ENCODE measurements at regions not wholly inside any gene's neighbourhood (a gene's known extent, or its start where the extent isn't known, plus 50 kb on each side); places are given as distances from the start of the nearest gene placed in this dataset.

- Histone ChIP-seq H3K14ac (ENCODE audit: insufficient read length) (no peak overlapping the region), H4K8ac (ENCODE audit: extremely low read depth, insufficient read depth, low read length) (no peak overlapping the region), H2BK15ac (ENCODE audit: low read length) (no peak overlapping the region), H3K79me2 (ENCODE audit: control insufficient read depth in 1 of 2, insufficient read depth in 2 of 2, low read length in 2 of 2) (no peaks in the 10 kb centered on the region), H2AK5ac (ENCODE audit: low read depth, low read length) (no peak overlapping the region), H3K27ac (ENCODE audit: low read depth, low read length) (no peak overlapping the region), H3K4me2 (ENCODE audit: insufficient read depth in 1 of 2, low read depth in 2 of 2, low read length in 2 of 2) (no peak overlapping the region), H2BK5ac (ENCODE audit: low read depth, low read length) (no peak overlapping the region), H3K36me3 (ENCODE audit: control insufficient read depth in 2 of 4, insufficient read depth in 4 of 4, low read length in 3 of 4) (no peaks in the 10 kb centered on the region), H3K9me3 (ENCODE audit: insufficient read depth in 2 of 2, low read depth in 1 of 2, low read length in 1 of 2) (no peaks in the 10 kb centered on the region), H4K5ac (ENCODE audit: insufficient read length, low read depth, low read length) (no peak overlapping the region), H3K4me1 (replicated peaks in 1 of 4; ENCODE audit: control insufficient read depth in 3 of 4, insufficient read depth in 4 of 4, low read length in 3 of 4) (no peaks in the 10 kb centered on the region), H2BK20ac (ENCODE audit: low read length) (no peak overlapping the region), H3K23me2 (ENCODE audit: low read depth, low read length) (no peaks in the 10 kb centered on the region; the same call in 1 of the 2 replicates), H4K20me1 (replicated peaks in 1 of 2; ENCODE audit: control insufficient read depth in 1 of 2, insufficient read depth in 2 of 2, low read length in 2 of 2) (no peaks in the 10 kb centered on the region), H3K4ac (replicated peaks; ENCODE audit: insufficient read length, low read depth, low read length) (no peak overlapping the region), H3K79me1 (ENCODE audit: low read depth, low read length) (no peaks in the 10 kb centered on the region), H3K23ac (ENCODE audit: insufficient read length) (no peak overlapping the region), H2BK12ac (ENCODE audit: low read depth, low read length) (no peak overlapping the region), H3K9ac (replicated peaks in 1 of 4; ENCODE audit: extremely low read depth in 1 of 4, low read depth in 3 of 4, low read length in 3 of 4) (no peak overlapping the region), H2AFZ (ENCODE audit: low read length) (no peak overlapping the region), H3K56ac (replicated peaks; ENCODE audit: insufficient read length, low read depth, low read length) (no peak overlapping the region), H3K27me3 (replicated peaks in 1 of 4; ENCODE audit: control insufficient read depth in 3 of 4, extremely low read depth in 1 of 4, insufficient read depth in 3 of 4, low read length in 3 of 4) (no peaks in the 10 kb centered on the region), H3K18ac (ENCODE audit: extremely low read depth, low read length) (no peak overlapping the region), H3K4me3 (ENCODE audit: extremely low read depth in 1 of 4, insufficient read depth in 2 of 4, low read depth in 3 of 4, low read length in 4 of 4) (no peak overlapping the region), H2BK120ac (replicated peaks; ENCODE audit: low read depth, low read length) (no peak overlapping the region), H4K91ac (replicated peaks; ENCODE audit: insufficient read length, low read length) (no peak overlapping the region)
- FAIRE-seq, result no peak
- no peak for DNase-seq (ENCODE audit: low read depth in 1 of 2, low spot score in 2 of 2)
- POLR2A ChIA-PET (ENCODE audit: partially characterized antibody), result no interaction called here
- WGBS, 2 experiments (ENCODE audit: extremely low coverage in 1 of 2, insufficient coverage in 1 of 2, insufficient read length in 1 of 2, insufficient replicate concordance in 2 of 2, low coverage in 1 of 2, low lambda C conversion rate in 2 of 2, missing lambda C conversion rate in 1 of 2), result 89% methylated on average over 2 of the region's 3 CpGs; no CpG with 5 or more reads in 1 of the 2 experiments
- CTCF ChIA-PET (ENCODE audit: partially characterized antibody), result interaction anchor here (0.6 kb wide), 2 partner anchors 155 to 1417 kb away, joined by 3 read pairs; no protein-coding TSS in a partner anchor
- no peak for TF ChIP-seq BACH1 (IDR thresholded peaks at IDR 0.05; ENCODE audit: low read length)
Observed at GRCh38 chr11:81010631-81011030, 1569.8 kb upstream of the TENM4 start.

Measured in H1 (cell line).